H9 (cell line): ENCODE measurements at regions not wholly inside any gene's neighbourhood (a gene's known extent, or its start where the extent isn't known, plus 50 kb on each side); places are given as distances from the start of the nearest gene placed in this dataset.
A peak's percentile ranks its signal among the peaks of the same experiment; 100 is the strongest.

Experiments used
- DNase-seq: peaks from one replicate; pipeline ENCODE4 v3.0.0-alpha.2; 2017
- H2AFZ ChIP-seq: one replicate; pipeline ENCODE4 v1.6.1; 2013; ENCODE audit warnings: mild to moderate bottlenecking, low read length, control low read depth, moderate library complexity
- H2AK5ac ChIP-seq: 2 replicates; pipeline ENCODE4 v1.6.1; 2013; ENCODE audit warnings: low read length, control low read depth, mixed read lengths; ENCODE audit not compliant: insufficient read length
- H2BK120ac ChIP-seq: one replicate; pipeline ENCODE4 v1.6.1; 2013; ENCODE audit warnings: low read depth, mild to moderate bottlenecking, low read length, control low read depth, inconsistent platforms; ENCODE audit not compliant: poor library complexity, severe bottlenecking
- H2BK12ac ChIP-seq: 2 replicates; pipeline ENCODE4 v1.6.1; 2013; ENCODE audit warnings: low read length, control low read depth, mixed read lengths, low read depth; ENCODE audit not compliant: insufficient read length
- H2BK15ac ChIP-seq: 2 replicates; pipeline ENCODE4 v1.6.1; 2013; ENCODE audit warnings: low read depth, low read length, control low read depth
- H2BK20ac ChIP-seq: one replicate; pipeline ENCODE4 v1.6.1; 2013; ENCODE audit warnings: low read depth, mild to moderate bottlenecking, low read length, control low read depth, inconsistent platforms; ENCODE audit not compliant: poor library complexity, severe bottlenecking
- H2BK5ac ChIP-seq: 2 replicates; pipeline ENCODE4 v1.6.1; 2013; ENCODE audit warnings: low read length, control low read depth, mixed read lengths; ENCODE audit not compliant: insufficient read length
- H3K14ac ChIP-seq: 2 replicates; pipeline ENCODE4 v1.6.1; 2013; ENCODE audit warnings: low read length, control low read depth; ENCODE audit not compliant: insufficient read depth
- H3K18ac ChIP-seq: 2 replicates; pipeline ENCODE4 v1.6.1; 2013; ENCODE audit warnings: low read depth, mild to moderate bottlenecking, mixed read lengths, low read length, control low read depth; ENCODE audit not compliant: insufficient read length
- H3K23ac ChIP-seq: 2 replicates; pipeline ENCODE4 v1.6.1; 2013; ENCODE audit warnings: low read length, control low read depth, mixed read lengths, low read depth; ENCODE audit not compliant: insufficient read length
- H3K23me2 ChIP-seq: 2 replicates; pipeline ENCODE4 v1.6.1; 2013; ENCODE audit warnings: low read depth, mild to moderate bottlenecking, mixed read lengths, low read length, control low read depth; ENCODE audit not compliant: insufficient read length, poor library complexity, severe bottlenecking
- H3K27ac ChIP-seq: 2 replicates; pipeline ENCODE4 v1.5.1; 2013; ENCODE audit warnings: low read length, control low read depth, mixed read lengths, low read depth; ENCODE audit not compliant: insufficient read length
- H3K27me3 ChIP-seq: 2 replicates; pipeline ENCODE4 v1.6.1; 2013; ENCODE audit warnings: low read length, control low read depth, inconsistent platforms; ENCODE audit not compliant: insufficient read depth
- H3K4ac ChIP-seq: 2 replicates; pipeline ENCODE4 v1.6.1; 2013; ENCODE audit warnings: low read depth, mild to moderate bottlenecking, control low read depth, inconsistent platforms, low read length, moderate library complexity
- H3K4me1 ChIP-seq: 2 replicates; pipeline ENCODE4 v1.6.1; 2013; ENCODE audit warnings: low read length, control low read depth, inconsistent platforms; ENCODE audit not compliant: insufficient read depth
- H3K4me2 ChIP-seq: 2 replicates; pipeline ENCODE4 v1.6.1; 2013; ENCODE audit warnings: low read length, control low read depth, mixed read lengths; ENCODE audit not compliant: insufficient read length, insufficient read depth
- H3K56ac ChIP-seq: 2 replicates; pipeline ENCODE4 v1.6.1; 2013; ENCODE audit warnings: low read depth, mild to moderate bottlenecking, mixed read lengths, low read length, control low read depth; ENCODE audit not compliant: insufficient read length
- H3K79me1 ChIP-seq: 2 replicates; pipeline ENCODE4 v1.6.1; 2013; ENCODE audit warnings: low read depth, mild to moderate bottlenecking, moderate library complexity, low read length, control low read depth, inconsistent platforms; ENCODE audit not compliant: insufficient read depth, poor library complexity, severe bottlenecking
- H3K79me2 ChIP-seq: 2 replicates; pipeline ENCODE4 v1.6.1; 2013; ENCODE audit warnings: low read length, control low read depth, inconsistent platforms; ENCODE audit not compliant: insufficient read depth
- H3K9ac ChIP-seq: 2 replicates; pipeline ENCODE4 v1.6.1; 2013; ENCODE audit warnings: low read length, control low read depth, mixed read lengths; ENCODE audit not compliant: insufficient read length; ENCODE audit errors: extremely low read depth
- H3K9me3 ChIP-seq: one replicate; pipeline ENCODE4 v1.6.1; 2013; ENCODE audit warnings: low read depth, low read length, inconsistent platforms; ENCODE audit not compliant: control insufficient read depth
- H3T11ph ChIP-seq: one replicate; pipeline ENCODE4 v1.6.1; 2013; ENCODE audit warnings: mild to moderate bottlenecking, low read length, control low read depth, inconsistent platforms
- H4K20me1 ChIP-seq: one replicate; pipeline ENCODE4 v1.6.1; 2013; ENCODE audit not compliant: control insufficient read depth, insufficient read length, insufficient read depth
- H4K5ac ChIP-seq: 2 replicates; pipeline ENCODE4 v1.6.1; 2013; ENCODE audit warnings: low read depth, mild to moderate bottlenecking, mixed read lengths, low read length, control low read depth; ENCODE audit not compliant: insufficient read length
- H4K8ac ChIP-seq: replicated peaks from 2 replicates; pipeline ENCODE4 v1.6.1; 2013; ENCODE audit warnings: low read length, control low read depth, mixed read lengths, low read depth; ENCODE audit not compliant: insufficient read length
- H4K91ac ChIP-seq: 2 replicates; pipeline ENCODE4 v1.6.1; 2013; ENCODE audit warnings: low read depth, mild to moderate bottlenecking, moderate library complexity, mixed read lengths, low read length, control low read depth; ENCODE audit not compliant: insufficient read length
- H3K27ac Mint-ChIP-seq, 3 experiments: 2 replicates in 2 of 3; 3 replicates in 1 of 3; pipeline ENCODE4 v1.8.0; 2020 to 2021; ENCODE audit warnings: mixed read lengths in 3 of 3, mild to moderate bottlenecking in 1 of 3, moderate library complexity in 1 of 3
- H3K27me3 Mint-ChIP-seq: 2 replicates; pipeline ENCODE4 v1.8.0; 2021; ENCODE audit warnings: low read depth, mild to moderate bottlenecking, moderate library complexity, mixed read lengths
- H3K36me3 Mint-ChIP-seq, 3 experiments: 2 replicates in 2 of 3; 3 replicates in 1 of 3; pipeline ENCODE4 v1.8.0; 2020 to 2021; ENCODE audit warnings: low read depth in 3 of 3, mixed read lengths in 3 of 3; ENCODE audit not compliant: insufficient read depth in 1 of 3
- H3K4me1 Mint-ChIP-seq, 2 experiments: 2 replicates each; pipeline ENCODE4 v1.8.0; 2020; ENCODE audit warnings: mixed read lengths in 2 of 2
- H3K4me3 Mint-ChIP-seq, 2 experiments: 2 replicates in 1 of 2; 3 replicates in 1 of 2; pipeline ENCODE4 v1.8.0; 2020 to 2021; ENCODE audit warnings: mild to moderate bottlenecking in 2 of 2, mixed read lengths in 2 of 2, moderate library complexity in 1 of 2
- H3K9me3 Mint-ChIP-seq, 2 experiments: 2 replicates in 1 of 2; 3 replicates in 1 of 2; pipeline ENCODE4 v1.8.0; 2020; ENCODE audit warnings: mild to moderate bottlenecking in 2 of 2, mixed read lengths in 2 of 2, moderate library complexity in 1 of 2
- WGBS: extraction: QIAGEN DNeasy Blood & Tissue Kit; methylation state at CpG from one replicate; pipeline ENCODE4 v1.1.7; 2013; ENCODE audit warnings: missing lambda C conversion rate, low lambda C conversion rate, mixed read lengths; ENCODE audit not compliant: insufficient read length; ENCODE audit errors: extremely low coverage; 5-methylcytosine and 5-hydroxymethylcytosine counted together
- TF ChIP-seq, protein P1 (sequence below): fragments of 200-600 bp; sonication (generic); conservative IDR thresholded peaks from 3 replicates; pipeline ENCODE4 v1.8.0; 2021; ENCODE audit warnings: antibody characterized with exemption, mild to moderate bottlenecking

DNA sequence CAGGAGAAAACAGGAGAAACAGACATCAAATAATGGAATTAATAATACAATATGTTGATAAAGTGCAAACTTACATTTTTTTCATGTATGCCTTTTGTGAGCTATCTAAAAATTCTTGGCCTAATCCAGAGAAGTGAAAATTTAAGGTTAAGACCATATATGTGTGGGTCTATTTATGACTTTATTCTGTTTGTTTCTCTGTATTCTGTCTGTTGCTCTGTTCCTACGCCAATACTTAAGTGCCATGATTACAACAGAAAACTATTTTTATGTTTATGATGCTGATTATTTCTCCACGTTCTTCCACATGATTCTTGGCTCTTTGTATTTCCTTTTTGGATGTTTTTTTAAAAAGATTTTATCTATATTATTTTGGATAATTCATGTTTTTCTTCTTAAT lies 109.6 kb upstream of the MAP3K4 start:
- Histone ChIP-seq H3K9me3 (no peaks in the 10 kb centered on the region), H3K79me1 (no peaks in the 10 kb centered on the region), H4K8ac (no peak overlapping the region), H3K79me2 (no peaks in the 10 kb centered on the region), H3K23me2 (no peaks in the 10 kb centered on the region), H2BK15ac (no peak overlapping the region), H2BK12ac (no peak overlapping the region), H3K4me1 (peaks cover 18% of the 10 kb centered on the region; the same call in 1 of the 2 replicates), H4K91ac (no peak overlapping the region), H3K27me3 (no peaks in the 10 kb centered on the region), H3T11ph (no peak overlapping the region), H2AK5ac (no peak overlapping the region), H2BK20ac (no peak overlapping the region), H2BK120ac (no peak overlapping the region), H2AFZ (no peak overlapping the region), H3K4ac (no peak overlapping the region), H3K14ac (no peak overlapping the region), H3K56ac (no peak overlapping the region), H3K23ac (no peak overlapping the region), H4K5ac (no peak overlapping the region), H3K18ac (no peak overlapping the region), H4K20me1 (no peaks in the 10 kb centered on the region), H3K27ac (no peak overlapping the region), H3K4me2 (no peak overlapping the region), H2BK5ac (no peak overlapping the region), H3K9ac (no peak overlapping the region)
- WGBS, result no CpG with 5 or more reads among the region's 2 CpGs
- Mint-ChIP-seq H3K36me3 (peaks cover 2 to 4% (median 3%) of the 10 kb centered on the region in 3 experiments; a peak in 1 of 7 replicates), H3K9me3 (peaks cover 0 to 2% of the 10 kb centered on the region in 2 experiments; a peak in 1 of 5 replicates), H3K4me3 (no peak overlapping the region), H3K4me1 (peaks cover 64 to 70% of the 10 kb centered on the region in 2 experiments), H3K27ac (peak overlapping the region in 1 of 3 experiments; percentile 83; a peak in 2 of 7 replicates), H3K27me3 (no peaks in the 10 kb centered on the region)
- TF ChIP-seq, protein P1, sequence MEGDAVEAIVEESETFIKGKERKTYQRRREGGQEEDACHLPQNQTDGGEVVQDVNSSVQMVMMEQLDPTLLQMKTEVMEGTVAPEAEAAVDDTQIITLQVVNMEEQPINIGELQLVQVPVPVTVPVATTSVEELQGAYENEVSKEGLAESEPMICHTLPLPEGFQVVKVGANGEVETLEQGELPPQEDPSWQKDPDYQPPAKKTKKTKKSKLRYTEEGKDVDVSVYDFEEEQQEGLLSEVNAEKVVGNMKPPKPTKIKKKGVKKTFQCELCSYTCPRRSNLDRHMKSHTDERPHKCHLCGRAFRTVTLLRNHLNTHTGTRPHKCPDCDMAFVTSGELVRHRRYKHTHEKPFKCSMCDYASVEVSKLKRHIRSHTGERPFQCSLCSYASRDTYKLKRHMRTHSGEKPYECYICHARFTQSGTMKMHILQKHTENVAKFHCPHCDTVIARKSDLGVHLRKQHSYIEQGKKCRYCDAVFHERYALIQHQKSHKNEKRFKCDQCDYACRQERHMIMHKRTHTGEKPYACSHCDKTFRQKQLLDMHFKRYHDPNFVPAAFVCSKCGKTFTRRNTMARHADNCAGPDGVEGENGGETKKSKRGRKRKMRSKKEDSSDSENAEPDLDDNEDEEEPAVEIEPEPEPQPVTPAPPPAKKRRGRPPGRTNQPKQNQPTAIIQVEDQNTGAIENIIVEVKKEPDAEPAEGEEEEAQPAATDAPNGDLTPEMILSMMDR, result no peak
- DNase-seq, result no peak
